ENCODE measurements at regions not wholly inside any gene's neighbourhood (a gene's known extent, or its start where the extent isn't known, plus 50 kb on each side); places are given as distances from the start of the nearest gene placed in this dataset.

- no peak for TF ChIP-seq EZH2 (optimal IDR thresholded peaks at IDR 0.05; ENCODE audit: low read depth, low read length)
- no peak for TF ChIP-seq CTCF (IDR thresholded peaks at IDR 0.05; ENCODE audit: low read length)
- TF ChIP-seq EZH2phosphoT487 (IDR thresholded peaks at IDR 0.05; ENCODE audit: low read length), result no peak
Observed at GRCh38 chr1:105172788-105173187, 1423.1 kb downstream of the AMY1C start.

Measured in MM.1S (cell line).